ENCODE measurements at regions not wholly inside any gene's neighbourhood (a gene's known extent, or its start where the extent isn't known, plus 50 kb on each side); places are given as distances from the start of the nearest gene placed in this dataset.
"Not testable (repeated sequence)": the region's sequence is repeated elsewhere in the genome, so short reads cannot be mapped to it uniquely, and the experiment has no call there.

GRCh38 chr11:43177975-43178374 lies 133.8 kb upstream of the API5 start:
- in situ Hi-C loops (cut with MboI; ENCODE audit: low sequenced_read_pairs) = no loop called here

GRCh38 chr11:43194459-43194858 lies 117.3 kb upstream of the API5 start:
- in situ Hi-C loops (cut with MboI; ENCODE audit: low sequenced_read_pairs) = not testable (repeated sequence)

DNA sequence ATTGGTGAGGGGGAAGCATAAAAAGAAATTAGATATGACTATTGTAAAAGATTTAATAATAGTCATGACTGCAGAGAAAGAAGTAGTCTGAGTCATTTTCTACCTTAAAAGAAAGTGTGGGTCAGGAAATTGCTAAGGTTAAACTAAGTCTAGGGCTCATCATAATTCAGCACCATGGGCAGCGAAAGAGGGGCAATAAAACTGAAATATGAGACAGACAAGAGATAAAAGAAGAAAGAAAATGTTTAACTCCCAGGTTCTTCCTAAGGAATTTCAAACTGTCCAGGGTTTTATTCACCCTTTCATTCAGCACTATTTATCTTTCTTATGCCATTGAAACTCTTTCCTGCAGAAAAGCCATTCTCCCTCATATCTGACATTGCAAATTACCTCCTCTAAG lies 114.4 kb upstream of the API5 start:
- in situ Hi-C loops (cut with MboI; ENCODE audit: low sequenced_read_pairs) = no loop called here

GRCh38 chr11:43200031-43200430 lies 111.8 kb upstream of the API5 start:
- in situ Hi-C loops (cut with MboI; ENCODE audit: low sequenced_read_pairs) = no loop called here

DNA sequence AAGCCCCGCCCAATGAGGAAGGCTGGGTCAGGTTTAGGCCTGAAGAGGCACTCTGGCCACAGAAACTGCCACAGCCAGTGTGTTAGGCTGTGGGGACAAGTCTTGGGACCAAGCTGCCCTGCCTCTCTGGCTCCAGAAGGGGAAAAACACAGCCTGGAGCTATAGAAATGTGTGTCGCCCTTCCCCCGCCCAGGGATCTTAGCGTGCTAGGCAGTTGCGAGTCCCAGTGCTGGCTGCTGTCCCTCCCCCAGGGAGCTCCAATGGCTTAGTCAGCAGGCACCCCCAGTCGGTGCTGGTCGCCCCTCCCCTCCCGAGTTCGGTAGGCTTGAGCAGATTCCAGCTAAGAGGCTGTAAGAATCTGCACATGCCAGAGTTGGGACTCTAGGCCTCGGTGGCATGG lies 99.5 kb upstream of the API5 start:
- in situ Hi-C loops (cut with MboI; ENCODE audit: low sequenced_read_pairs) = no loop called here

- in situ Hi-C loops (cut with MboI; ENCODE audit: low sequenced_read_pairs) = no loop called here
Measured at GRCh38 chr11:43214471-43214870, 97.3 kb upstream of the API5 start.

- in situ Hi-C loops (cut with MboI; ENCODE audit: low sequenced_read_pairs) = no loop called here
Measured at GRCh38 chr11:43217849-43218248, 93.9 kb upstream of the API5 start.

- in situ Hi-C loops (cut with MboI; ENCODE audit: low sequenced_read_pairs) = no loop called here
Measured at GRCh38 chr11:43222215-43222614, 89.6 kb upstream of the API5 start.

DNA sequence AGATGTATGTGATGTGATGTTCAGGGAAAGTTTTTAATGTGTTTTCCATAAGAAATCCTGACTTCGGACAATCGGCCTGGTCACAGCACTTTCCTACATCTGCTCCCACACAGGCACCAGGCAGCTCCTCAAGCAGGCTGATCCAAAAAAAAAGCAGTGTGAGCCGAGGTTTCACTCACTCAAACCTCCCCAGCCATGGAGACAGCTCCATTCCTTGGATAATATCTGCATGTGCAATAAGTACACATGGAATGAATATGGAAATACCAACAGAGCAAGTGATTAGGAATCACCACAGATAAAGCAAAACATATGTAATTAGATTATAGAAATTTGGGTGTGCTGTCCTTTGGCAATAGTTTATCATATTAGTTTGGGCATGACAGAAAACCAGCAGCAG lies 88.8 kb upstream of the API5 start:
- in situ Hi-C loops (cut with MboI; ENCODE audit: low sequenced_read_pairs) = no loop called here

DNA sequence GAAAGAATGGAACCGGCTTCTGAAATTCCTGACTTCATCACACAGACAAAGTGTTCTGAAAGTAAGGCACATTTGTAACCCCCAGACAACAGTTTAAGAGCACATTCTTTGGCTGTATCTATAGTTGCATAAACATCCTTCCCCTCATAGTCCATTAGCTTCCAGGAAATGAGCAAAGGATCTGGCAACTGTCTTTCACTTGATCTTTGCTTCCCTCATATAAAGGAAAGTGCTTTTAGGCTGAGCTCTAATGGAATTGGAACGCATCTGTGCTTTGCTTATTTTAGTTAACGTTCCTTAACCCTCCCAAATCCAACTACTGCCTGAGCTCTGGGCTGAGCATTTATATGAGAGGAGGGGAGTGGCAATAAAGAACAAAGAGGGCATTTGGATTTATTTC lies 76.9 kb upstream of the API5 start:
- in situ Hi-C loops (cut with MboI; ENCODE audit: low sequenced_read_pairs) = no loop called here

GRCh38 chr11:43238341-43238740 lies 73.5 kb upstream of the API5 start:
- in situ Hi-C loops (cut with MboI; ENCODE audit: low sequenced_read_pairs) = no loop called here

GRCh38 chr11:43239791-43240190 lies 72.0 kb upstream of the API5 start:
- in situ Hi-C loops (cut with MboI; ENCODE audit: low sequenced_read_pairs) = no loop called here

DNA sequence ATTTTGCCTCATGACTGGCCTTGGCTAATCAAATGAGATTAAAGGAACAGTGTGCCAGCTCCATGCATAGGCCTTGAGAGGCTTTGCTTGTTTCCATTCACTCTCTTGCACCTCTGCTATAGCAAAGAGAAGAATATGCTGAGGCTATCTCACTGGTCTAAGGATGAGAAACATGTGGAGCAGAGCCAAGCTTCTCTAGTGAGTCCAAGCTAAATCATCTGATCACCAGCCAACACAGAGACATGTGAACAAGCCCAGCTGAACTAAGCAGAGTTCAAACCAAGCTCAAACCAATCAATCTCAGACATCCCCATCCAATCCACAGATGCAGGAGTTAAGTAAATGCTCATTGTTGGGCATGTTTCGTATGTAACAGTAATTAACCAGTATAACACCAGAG lies 69.4 kb upstream of the API5 start:
- in situ Hi-C loops (cut with MboI; ENCODE audit: low sequenced_read_pairs) = no loop called here

GRCh38 chr11:43243927-43244326 lies 67.9 kb upstream of the API5 start:
- in situ Hi-C loops (cut with MboI; ENCODE audit: low sequenced_read_pairs) = no loop called here

DNA sequence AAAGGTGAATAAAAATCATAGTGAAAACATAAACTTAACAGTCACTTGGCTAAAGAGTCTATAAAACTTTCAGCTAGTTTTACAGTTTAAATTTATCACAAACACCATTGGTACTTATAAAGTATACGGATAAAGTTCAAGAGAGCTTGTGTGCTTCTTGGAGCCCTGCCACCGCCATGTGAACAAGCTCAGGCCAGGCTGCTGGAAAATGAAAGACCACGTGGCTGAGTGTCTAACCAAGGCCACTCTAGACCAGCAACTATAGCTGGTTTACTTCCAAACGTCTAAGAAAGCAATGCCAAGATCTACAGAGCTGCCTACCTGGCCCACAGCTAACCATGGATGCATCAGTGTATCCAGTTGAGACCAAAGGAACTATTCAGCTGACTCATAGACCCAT lies 66.3 kb upstream of the API5 start:
- in situ Hi-C loops (cut with MboI; ENCODE audit: low sequenced_read_pairs) = no loop called here

GRCh38 chr11:43250309-43250708 lies 61.5 kb upstream of the API5 start:
- in situ Hi-C loops (cut with MboI; ENCODE audit: low sequenced_read_pairs) = no loop called here

- in situ Hi-C loops (cut with MboI; ENCODE audit: low sequenced_read_pairs) = no loop called here
Measured at GRCh38 chr11:43261775-43262174, 50.0 kb upstream of the API5 start.

Data from HL-60/S4 treated with phorbol 12-myristate 13-acetate at 8.2 ng/mL for 4 days and 3 days (cell line).